K562 (cell line): ENCODE measurements at regions not wholly inside any gene's neighbourhood (a gene's known extent, or its start where the extent isn't known, plus 50 kb on each side); places are given as distances from the start of the nearest gene placed in this dataset.
A peak's percentile ranks its signal among the peaks of the same experiment; 100 is the strongest.

Experiments used
- ARID3B ChIP-seq: fragments of 250-450 bp; sonication (Bioruptor Pico); IDR thresholded peaks from 2 replicates; pipeline ENCODE4 v1.4.0; 2020; ENCODE audit warnings: borderline replicate concordance
- BACH1 ChIP-seq: fragments of 200-800 bp; sonication (Bioruptor generic); IDR thresholded peaks from 2 replicates; pipeline ENCODE4 v1.6.1; 2016; ENCODE audit warnings: missing genetic modification characterization, missing compliant biosample characterization
- GTF3C2 ChIP-seq: IDR thresholded peaks from 3 replicates; pipeline ENCODE4 v1.6.1; 2011; ENCODE audit warnings: borderline replicate concordance, mild to moderate bottlenecking, moderate library complexity; ENCODE audit not compliant: insufficient read length; ENCODE audit errors: extremely low read depth
- HDAC2 ChIP-seq: fragments of 450-650 bp; IDR thresholded peaks from 2 replicates; pipeline ENCODE4 v1.6.1; 2016; ENCODE audit warnings: mild to moderate bottlenecking
- HMBOX1 ChIP-seq: sonication (generic); IDR thresholded peaks from 2 replicates; pipeline ENCODE4 v1.6.1; 2016
- IRF1 ChIP-seq: sonication (generic); formaldehyde crosslinking; IDR thresholded peaks from 2 replicates; pipeline ENCODE4 v1.8.0; 2022; ENCODE audit warnings: missing genetic modification reagents, mild to moderate bottlenecking, borderline replicate concordance
- NCOA6 ChIP-seq: fragments of 450-650 bp; IDR thresholded peaks from 2 replicates; pipeline ENCODE4 v1.6.1; 2017; ENCODE audit warnings: mild to moderate bottlenecking
- PCBP1 ChIP-seq: fragments of 200-400 bp; formaldehyde crosslinking; IDR thresholded peaks from 2 replicates; pipeline ENCODE4 v1.6.1; 2018; ENCODE audit warnings: mild to moderate bottlenecking, low read depth, low read length; ENCODE audit not compliant: poor library complexity, severe bottlenecking
- PHTF2 ChIP-seq: fragments of 250-450 bp; sonication (Bioruptor Pico); IDR thresholded peaks from 2 replicates; pipeline ENCODE4 v1.5.0; 2021; ENCODE audit warnings: mild to moderate bottlenecking
- POLR3G ChIP-seq: IDR thresholded peaks from 2 replicates; pipeline ENCODE4 v1.6.1; 2011; ENCODE audit not compliant: insufficient read length, insufficient replicate concordance; ENCODE audit errors: extremely low read depth
- SIX5 ChIP-seq, 2 experiments: IDR thresholded peaks; 2 replicates each; pipeline ENCODE4 v1.6.1; 2011; ENCODE audit warnings: low read length in 2 of 2, borderline replicate concordance in 1 of 2, low read depth in 1 of 2, mild to moderate bottlenecking in 1 of 2, moderate library complexity in 1 of 2; ENCODE audit not compliant: insufficient read depth in 1 of 2
- SLC30A9 ChIP-seq: fragments of 250-450 bp; sonication (Bioruptor Pico); IDR thresholded peaks from 2 replicates; pipeline ENCODE4 v1.8.0; 2022; ENCODE audit warnings: mild to moderate bottlenecking, moderate library complexity
- SMARCB1 ChIP-seq: IDR thresholded peaks from 2 replicates; pipeline ENCODE4 v1.6.1; 2011; ENCODE audit warnings: improper control_type of control experiment, low read depth; ENCODE audit not compliant: insufficient read length
- TCF7L2 ChIP-seq: fragments of 150-350 bp; IDR thresholded peaks from 2 replicates; pipeline ENCODE4 v1.6.1; 2016; ENCODE audit warnings: low read depth, mild to moderate bottlenecking, low read length, moderate library complexity
- ZC3H8 ChIP-seq: fragments of 450-650 bp; IDR thresholded peaks from 2 replicates; pipeline ENCODE4 v1.6.1; 2017
- ZNF133 ChIP-seq: fragments of 250-450 bp; sonication (Bioruptor Pico); IDR thresholded peaks from 2 replicates; pipeline ENCODE4 v1.4.0; 2020; ENCODE audit warnings: mild to moderate bottlenecking
- ZNF165 ChIP-seq: fragments of 250-450 bp; sonication (Bioruptor Pico); IDR thresholded peaks from 2 replicates; pipeline ENCODE4 v1.4.0; 2020; ENCODE audit warnings: borderline replicate concordance
- ZNF75A ChIP-seq: fragments of 450-650 bp; formaldehyde crosslinking; IDR thresholded peaks from 2 replicates; pipeline ENCODE4 v1.4.0; 2020; ENCODE audit warnings: mild to moderate bottlenecking
- TF ChIP-seq, protein P1 (sequence below): IDR thresholded peaks from 2 replicates; pipeline ENCODE4 v1.6.1; 2016; ENCODE audit warnings: missing genetic modification characterization, missing compliant biosample characterization
- TF ChIP-seq, protein P2 (sequence below): fragments of 450-650 bp; formaldehyde crosslinking; IDR thresholded peaks from 2 replicates; pipeline ENCODE4 v1.4.0; 2022; ENCODE audit warnings: missing genetic modification characterization

DNA sequence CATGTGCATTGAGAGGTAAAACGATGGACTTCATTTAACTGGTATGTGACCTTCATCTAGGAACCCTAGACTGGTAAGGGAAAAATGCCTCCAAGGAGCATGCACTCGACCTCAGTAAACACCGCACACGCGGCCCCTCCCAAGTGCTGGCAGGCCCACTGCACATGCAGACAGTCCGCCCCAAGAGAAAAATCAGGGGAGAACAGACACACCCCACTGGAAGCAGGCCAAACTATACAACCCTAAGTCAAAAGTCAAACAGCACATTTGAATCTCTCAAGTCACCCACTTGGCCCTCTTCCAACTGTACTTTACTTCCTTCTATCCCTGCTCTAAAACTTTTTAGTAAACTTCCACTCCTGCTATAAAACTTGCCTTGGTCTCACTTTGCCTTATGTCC is 250.1 kb upstream of the HES1 start (continued):
- TF ChIP-seq SIX5 (IDR thresholded peaks at IDR 0.05; ENCODE audit: borderline replicate concordance in 1 of 2, insufficient read depth in 1 of 2, low read depth in 1 of 2, low read length in 2 of 2), result no peak
- TF ChIP-seq ZNF165 (CRISPR knock-in tag), result no peak
- TF ChIP-seq BACH1 (tag), result no peak
- TF ChIP-seq ZNF133 (CRISPR knock-in tag), result no peak
- TF ChIP-seq PHTF2 (CRISPR knock-in tag), result no peak
- TF ChIP-seq NCOA6, result no peak
- TF ChIP-seq PCBP1, result no peak
- TF ChIP-seq POLR3G, result no peak
- TF ChIP-seq ARID3B (CRISPR knock-in tag), result no peak
- TF ChIP-seq ZC3H8, result no peak
- no peak for TF ChIP-seq HMBOX1
- TF ChIP-seq SMARCB1, result no peak
- no peak for TF ChIP-seq SLC30A9 (CRISPR knock-in tag)
- TF ChIP-seq GTF3C2, result no peak
- TF ChIP-seq IRF1 (CRISPR knock-in tag), result no peak
- TF ChIP-seq, protein P1, sequence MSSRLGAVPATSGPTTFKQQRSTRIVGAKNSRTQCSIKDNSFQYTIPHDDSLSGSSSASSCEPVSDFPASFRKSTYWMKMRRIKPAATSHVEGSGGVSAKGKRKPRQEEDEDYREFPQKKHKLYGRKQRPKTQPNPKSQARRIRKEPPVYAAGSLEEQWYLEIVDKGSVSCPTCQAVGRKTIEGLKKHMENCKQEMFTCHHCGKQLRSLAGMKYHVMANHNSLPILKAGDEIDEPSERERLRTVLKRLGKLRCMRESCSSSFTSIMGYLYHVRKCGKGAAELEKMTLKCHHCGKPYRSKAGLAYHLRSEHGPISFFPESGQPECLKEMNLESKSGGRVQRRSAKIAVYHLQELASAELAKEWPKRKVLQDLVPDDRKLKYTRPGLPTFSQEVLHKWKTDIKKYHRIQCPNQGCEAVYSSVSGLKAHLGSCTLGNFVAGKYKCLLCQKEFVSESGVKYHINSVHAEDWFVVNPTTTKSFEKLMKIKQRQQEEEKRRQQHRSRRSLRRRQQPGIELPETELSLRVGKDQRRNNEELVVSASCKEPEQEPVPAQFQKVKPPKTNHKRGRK, result no peak
- TF ChIP-seq HDAC2, result 0 out of 2 replicates have a peak, but pooled peaks have one; percentile 26
- TF ChIP-seq ZNF75A, result no peak
- TF ChIP-seq, protein P2, sequence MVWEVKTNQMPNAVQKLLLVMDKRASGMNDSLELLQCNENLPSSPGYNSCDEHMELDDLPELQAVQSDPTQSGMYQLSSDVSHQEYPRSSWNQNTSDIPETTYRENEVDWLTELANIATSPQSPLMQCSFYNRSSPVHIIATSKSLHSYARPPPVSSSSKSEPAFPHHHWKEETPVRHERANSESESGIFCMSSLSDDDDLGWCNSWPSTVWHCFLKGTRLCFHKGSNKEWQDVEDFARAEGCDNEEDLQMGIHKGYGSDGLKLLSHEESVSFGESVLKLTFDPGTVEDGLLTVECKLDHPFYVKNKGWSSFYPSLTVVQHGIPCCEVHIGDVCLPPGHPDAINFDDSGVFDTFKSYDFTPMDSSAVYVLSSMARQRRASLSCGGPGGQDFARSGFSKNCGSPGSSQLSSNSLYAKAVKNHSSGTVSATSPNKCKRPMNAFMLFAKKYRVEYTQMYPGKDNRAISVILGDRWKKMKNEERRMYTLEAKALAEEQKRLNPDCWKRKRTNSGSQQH (CRISPR knock-in tag), result no peak
- TF ChIP-seq TCF7L2, result no peak
